H1 (cell line): ENCODE measurements at regions not wholly inside any gene's neighbourhood (a gene's known extent, or its start where the extent isn't known, plus 50 kb on each side); places are given as distances from the start of the nearest gene placed in this dataset.

ENCODE experiments used
- CTCF ChIA-PET: fragments of 300-600 bp; sonication (Branson Sonifier 250); formaldehyde crosslinking; loops from one replicate; lab custom pipeline; 2021; ENCODE audit not compliant: partially characterized antibody; lab: Charles Lee
- POLR2A ChIA-PET: fragments of 300-600 bp; sonication (Branson Sonifier 250); formaldehyde crosslinking; loops from one replicate; lab custom pipeline; 2021; ENCODE audit warnings: inconsistent platforms; ENCODE audit not compliant: partially characterized antibody; lab: Charles Lee
- DNase-seq, 2 experiments: peaks; one replicate each; pipeline versions ENCODE4 v3.0.0 to v3.0.0-alpha.2; 2010 to 2022; ENCODE audit warnings: low spot score in 2 of 2, low read depth in 1 of 2, mixed read lengths in 1 of 2
- FAIRE-seq: peaks from 2 replicates; lab custom pipeline; 2011; peaks lifted over from hg19 to GRCh38; lab: Jason Lieb, UNC
- H2AFZ ChIP-seq: 2 replicates; pipeline ENCODE4 v1.8.1; 2012; ENCODE audit warnings: low read length, inconsistent platforms
- H2AK5ac ChIP-seq: 2 replicates; pipeline ENCODE4 v1.6.1; 2013; ENCODE audit warnings: low read depth, low read length
- H2BK120ac ChIP-seq: replicated peaks from 2 replicates; pipeline ENCODE3; 2013; ENCODE audit warnings: low read depth, low read length, inconsistent platforms
- H2BK12ac ChIP-seq: 2 replicates; pipeline ENCODE4 v1.6.1; 2013; ENCODE audit warnings: low read depth, low read length
- H2BK15ac ChIP-seq: 2 replicates; pipeline ENCODE4 v1.6.1; 2013; ENCODE audit warnings: low read length
- H2BK20ac ChIP-seq: 2 replicates; pipeline ENCODE4 v1.6.1; 2013; ENCODE audit warnings: low read length
- H2BK5ac ChIP-seq: 2 replicates; pipeline ENCODE4 v1.6.1; 2013; ENCODE audit warnings: low read depth, low read length
- H3K14ac ChIP-seq: 2 replicates; pipeline ENCODE4 v1.6.1; 2013; ENCODE audit warnings: inconsistent platforms; ENCODE audit not compliant: insufficient read length
- H3K18ac ChIP-seq: 2 replicates; pipeline ENCODE4 v1.6.1; 2013; ENCODE audit warnings: low read length; ENCODE audit errors: extremely low read depth
- H3K23ac ChIP-seq: 2 replicates; pipeline ENCODE4 v1.6.1; 2013; ENCODE audit warnings: inconsistent platforms; ENCODE audit not compliant: insufficient read length
- H3K23me2 ChIP-seq: 2 replicates; pipeline ENCODE4 v1.6.1; 2013; ENCODE audit warnings: low read depth, low read length
- H3K27ac ChIP-seq: 2 replicates; pipeline ENCODE4 v1.6.1; 2011; ENCODE audit warnings: low read depth, low read length, inconsistent platforms
- H3K27me3 ChIP-seq, 4 experiments: replicated peaks in 1 of 4; 1 replicate in 1 of 4; 2 replicates in 3 of 4; pipeline versions ENCODE4 v1.6.1 to v1.8.1; 2011 to 2013; ENCODE audit warnings: low read length in 3 of 4, mild to moderate bottlenecking in 3 of 4, inconsistent platforms in 2 of 4, mixed read lengths in 2 of 4, moderate library complexity in 1 of 4; ENCODE audit not compliant: control insufficient read depth in 3 of 4, insufficient read depth in 3 of 4; ENCODE audit errors: extremely low read depth in 1 of 4
- H3K36me3 ChIP-seq, 4 experiments: 2 replicates each; pipeline versions ENCODE4 v1.6.1 to v1.8.1; 2011 to 2013; ENCODE audit warnings: mild to moderate bottlenecking in 4 of 4, low read length in 3 of 4, moderate library complexity in 2 of 4, control low read depth in 1 of 4, inconsistent platforms in 1 of 4; ENCODE audit not compliant: insufficient read depth in 4 of 4, control insufficient read depth in 2 of 4
- H3K4ac ChIP-seq: replicated peaks from 2 replicates; pipeline ENCODE3; 2013; ENCODE audit warnings: low read length, low read depth, mixed read lengths, inconsistent platforms; ENCODE audit not compliant: insufficient read length
- H3K4me1 ChIP-seq, 4 experiments: replicated peaks in 1 of 4; 1 replicate in 1 of 4; 2 replicates in 3 of 4; pipeline versions ENCODE4 v1.6.1 to v1.8.1; 2011 to 2013; ENCODE audit warnings: low read length in 3 of 4, inconsistent platforms in 2 of 4, mixed read lengths in 1 of 4; ENCODE audit not compliant: insufficient read depth in 4 of 4, control insufficient read depth in 3 of 4
- H3K4me2 ChIP-seq, 2 experiments: 2 replicates each; pipeline versions ENCODE4 v1.6.1 to v1.8.1; 2011 to 2013; ENCODE audit warnings: low read depth in 2 of 2, low read length in 2 of 2, control low read depth in 1 of 2, inconsistent platforms in 1 of 2, mild to moderate bottlenecking in 1 of 2; ENCODE audit not compliant: insufficient read depth in 1 of 2
- H3K4me3 ChIP-seq, 4 experiments: fragments of 200-600, 300-600 bp in 1 of 4; sonication (generic), shearing (Covaris generic), sonication (Bioruptor Twin) in 1 of 4; 2 replicates each; pipeline versions ENCODE4 v1.5.1 to v1.8.1; 2011 to 2016; ENCODE audit warnings: low read length in 4 of 4, low read depth in 3 of 4, control low read depth in 2 of 4, inconsistent platforms in 2 of 4, mild to moderate bottlenecking in 2 of 4, mixed read lengths in 1 of 4, moderate library complexity in 1 of 4; ENCODE audit not compliant: insufficient read depth in 2 of 4; ENCODE audit errors: extremely low read depth in 1 of 4
- H3K56ac ChIP-seq: replicated peaks from 2 replicates; pipeline ENCODE3; 2013; ENCODE audit warnings: low read depth, mild to moderate bottlenecking, mixed read lengths, low read length, inconsistent platforms; ENCODE audit not compliant: insufficient read length
- H3K79me1 ChIP-seq: 2 replicates; pipeline ENCODE4 v1.6.1; 2013; ENCODE audit warnings: low read depth, low read length, control low read depth
- H3K79me2 ChIP-seq, 2 experiments: 2 replicates each; pipeline versions ENCODE4 v1.6.1 to v1.8.1; 2012 to 2013; ENCODE audit warnings: low read length in 2 of 2, mild to moderate bottlenecking in 2 of 2, inconsistent platforms in 1 of 2; ENCODE audit not compliant: insufficient read depth in 2 of 2, control insufficient read depth in 1 of 2
- H3K9ac ChIP-seq, 4 experiments: replicated peaks in 1 of 4; 1 replicate in 1 of 4; 2 replicates in 3 of 4; pipeline versions ENCODE4 v1.6.1 to v1.8.1; 2011 to 2013; ENCODE audit warnings: low read depth in 3 of 4, low read length in 3 of 4, control low read depth in 2 of 4, mild to moderate bottlenecking in 2 of 4, moderate library complexity in 2 of 4, inconsistent platforms in 1 of 4; ENCODE audit errors: extremely low read depth in 1 of 4
- H3K9me3 ChIP-seq, 2 experiments: 2 replicates each; pipeline versions ENCODE4 v1.6.1 to v1.8.1; 2012 to 2013; ENCODE audit warnings: mild to moderate bottlenecking in 2 of 2, moderate library complexity in 2 of 2, control low read depth in 1 of 2, inconsistent platforms in 1 of 2, low read depth in 1 of 2, low read length in 1 of 2, mixed read lengths in 1 of 2; ENCODE audit not compliant: insufficient read depth in 2 of 2
- H4K20me1 ChIP-seq, 2 experiments: replicated peaks in 1 of 2; 2 replicates each; pipeline versions ENCODE3 to v1.8.1; 2011 to 2013; ENCODE audit warnings: inconsistent platforms in 2 of 2, low read length in 2 of 2, mild to moderate bottlenecking in 1 of 2; ENCODE audit not compliant: insufficient read depth in 2 of 2, control insufficient read depth in 1 of 2
- H4K5ac ChIP-seq: 2 replicates; pipeline ENCODE4 v1.6.1; 2013; ENCODE audit warnings: low read length, low read depth, mixed read lengths, inconsistent platforms; ENCODE audit not compliant: insufficient read length
- H4K8ac ChIP-seq: 2 replicates; pipeline ENCODE4 v1.8.0; 2013; ENCODE audit warnings: mild to moderate bottlenecking, moderate library complexity, low read length, inconsistent platforms; ENCODE audit not compliant: insufficient read depth; ENCODE audit errors: extremely low read depth
- H4K91ac ChIP-seq: replicated peaks from 2 replicates; pipeline ENCODE3; 2013; ENCODE audit warnings: low read length, mixed read lengths, inconsistent platforms; ENCODE audit not compliant: insufficient read length
- ASH2L ChIP-seq: fragments of 200-600, 300-600 bp; sonication (generic); IDR thresholded peaks from one replicate; pipeline ENCODE4 v1.7.1; 2017; ENCODE audit warnings: low read length
- RAD21 ChIP-seq, 2 experiments: IDR thresholded peaks in 1 of 2; conservative IDR thresholded peaks in 1 of 2; 2 replicates each; pipeline ENCODE4 v1.6.1; 2011; ENCODE audit warnings: low read depth in 2 of 2, low read length in 2 of 2, improper control_type of control experiment in 1 of 2, inconsistent platforms in 1 of 2, mild to moderate bottlenecking in 1 of 2, moderate library complexity in 1 of 2
- SP2 ChIP-seq: IDR thresholded peaks from 2 replicates; pipeline ENCODE4 v1.6.1; 2012; ENCODE audit warnings: mild to moderate bottlenecking, low read length, inconsistent platforms
- WGBS, 2 experiments: shearing (Covaris generic) in 1 of 2; methylation state at CpG; one replicate each; pipeline versions ENCODE4 v1.1.6 to v1.1.7; 2013 to 2015; ENCODE audit warnings: low lambda C conversion rate in 2 of 2, mixed read lengths in 2 of 2, inconsistent platforms in 1 of 2, low coverage in 1 of 2, missing lambda C conversion rate in 1 of 2; ENCODE audit not compliant: insufficient replicate concordance in 2 of 2, insufficient coverage in 1 of 2, insufficient read length in 1 of 2; ENCODE audit errors: extremely low coverage in 1 of 2, missing lambda C conversion rate in 1 of 2; 5-methylcytosine and 5-hydroxymethylcytosine counted together

DNA sequence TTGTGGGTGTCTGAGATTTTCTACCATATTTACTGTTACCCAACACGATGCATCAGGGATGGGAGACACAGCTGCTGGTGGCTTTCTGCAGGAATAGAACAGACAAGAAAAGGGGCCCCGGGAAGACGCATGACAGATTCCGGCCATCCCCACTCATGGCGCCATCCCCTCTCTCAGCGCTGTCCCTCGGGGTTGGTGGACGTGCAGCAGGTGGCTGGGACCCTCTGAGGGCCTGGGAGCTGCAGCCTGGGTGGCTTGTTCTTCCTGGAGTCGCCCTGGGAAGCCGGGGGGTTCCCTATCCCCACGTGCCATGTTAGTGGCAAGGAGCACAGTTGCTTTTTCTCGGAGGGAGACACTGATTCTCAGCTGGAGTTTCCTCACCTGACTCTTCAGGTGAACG, 1123.3 kb downstream of the BRD1 start:
- H2AK5ac ChIP-seq = no peak overlapping the region
- no peaks in the 10 kb centered on the region for H3K79me2 ChIP-seq
- peaks cover 4 to 15% of the 10 kb centered on the region in 2 experiments for H4K20me1 ChIP-seq
- no peak for TF ChIP-seq RAD21 (IDR thresholded peaks at IDR 0.05 in 1 of 2, conservative IDR thresholded peaks at IDR 0.05 in 1 of 2; ENCODE audit: low read depth in 2 of 2, low read length in 2 of 2)
- TF ChIP-seq ASH2L = no peak
- no peak for TF ChIP-seq SP2
- TF ChIP-seq, all 59 proteins: peak for 0
- peaks cover 0 to 8% (median 1%) of the 10 kb centered on the region in 4 experiments; a peak in 2 of 7 replicates for H3K4me1 ChIP-seq
- H3K36me3 ChIP-seq = no peaks in the 10 kb centered on the region
- no peak overlapping the region for H3K27ac ChIP-seq
- peaks cover 3% of the 10 kb centered on the region for H3K79me1 ChIP-seq
- no peak overlapping the region for H4K91ac ChIP-seq
- H2BK12ac ChIP-seq = no peak overlapping the region
- no peak overlapping the region for H3K4ac ChIP-seq
- no peak overlapping the region for H2BK120ac ChIP-seq
- H3K27me3 ChIP-seq = no peaks in the 10 kb centered on the region; a peak in 1 of 7 replicates
- H3K14ac ChIP-seq = no peak overlapping the region
- ChIA-PET CTCF (interaction anchor here (1.1 to 1.7 kb wide), 3 partner anchors 9 to 15 kb away, joined by 3 to 4 read pairs (median 4); no protein-coding TSS in a partner anchor), POLR2A (no interaction called here)
- no peak overlapping the region for H2AFZ ChIP-seq
- H3K4me3 ChIP-seq = no peak overlapping the region
- H3K56ac ChIP-seq = no peak overlapping the region
- no peak overlapping the region for H3K23ac ChIP-seq
- no peak overlapping the region for H2BK15ac ChIP-seq
- H3K18ac ChIP-seq = no peak overlapping the region
- H4K8ac ChIP-seq = no peak overlapping the region
- no peak overlapping the region for H3K9ac ChIP-seq
- WGBS, 2 experiments = 86% methylated on average over 8 of the region's 13 CpGs; no CpG with 5 or more reads in 1 of the 2 experiments
- no peak overlapping the region for H2BK20ac ChIP-seq
- H2BK5ac ChIP-seq = no peak overlapping the region
- FAIRE-seq (no peak), DNase-seq (no peak)
- no peak overlapping the region for H4K5ac ChIP-seq
- no peak overlapping the region for H3K4me2 ChIP-seq
- H3K23me2 ChIP-seq = 0 out of 2 replicates have a peak, but pooled peaks cover 2% of the 10 kb centered on the region
- no peaks in the 10 kb centered on the region for H3K9me3 ChIP-seq
